ENCODE measurements at regions not wholly inside any gene's neighbourhood (a gene's known extent, or its start where the extent isn't known, plus 50 kb on each side); places are given as distances from the start of the nearest gene placed in this dataset.

- TF ChIP-seq CTCF (IDR thresholded peaks at IDR 0.05) (no peak), POLR2A (IDR thresholded peaks at IDR 0.05) (no peak)
These were observed 812.8 kb upstream of the API5 start for GRCh38 chr11:42498971-42499370.
